Spleen (tissue), 7 donors: ENCODE measurements at regions not wholly inside any gene's neighbourhood (a gene's known extent, or its start where the extent isn't known, plus 50 kb on each side); places are given as distances from the start of the nearest gene placed in this dataset.

Source experiments
- CTCF ChIP-seq, 11 experiments: fragments of 200-600 bp in 7 of 11; fragments of 450-650 bp in 4 of 11; sonication (generic) in 4 of 11; IDR thresholded peaks in 8 of 11; conservative IDR thresholded peaks in 3 of 11; 1 replicate in 7 of 11; 2 replicates in 4 of 11; pipeline versions ENCODE4 v1.4.0 to v1.8.0; 2016 to 2021; ENCODE audit warnings: antibody characterized with exemption in 11 of 11, inconsistent platforms in 4 of 11, mild to moderate bottlenecking in 1 of 11
- POLR2A ChIP-seq, 3 donors: fragments of 450-650 bp; IDR thresholded peaks; one replicate each; pipeline ENCODE4 v1.5.1; 2017; ENCODE audit warnings: antibody characterized with exemption in 3 of 3, mild to moderate bottlenecking in 1 of 3
- donor health status: DM: no; HTN: no; CAD: no; lungs with moderate emphysema.
- donor health status: DM: no; HTN: no; CAD: no.
- donor health status: DM: no; HTN: no; CAD: no.

- TF ChIP-seq POLR2A (IDR thresholded peaks at IDR 0.05) = no peak
- no peak for TF ChIP-seq CTCF (IDR thresholded peaks at IDR 0.05 in 8 of 11, conservative IDR thresholded peaks at IDR 0.05 in 3 of 11)
Observed at GRCh38 chr19:31610018-31610417, 260.8 kb upstream of the TSHZ3 start.
